ENCODE measurements at regions not wholly inside any gene's neighbourhood (a gene's known extent, or its start where the extent isn't known, plus 50 kb on each side); places are given as distances from the start of the nearest gene placed in this dataset.

DNA sequence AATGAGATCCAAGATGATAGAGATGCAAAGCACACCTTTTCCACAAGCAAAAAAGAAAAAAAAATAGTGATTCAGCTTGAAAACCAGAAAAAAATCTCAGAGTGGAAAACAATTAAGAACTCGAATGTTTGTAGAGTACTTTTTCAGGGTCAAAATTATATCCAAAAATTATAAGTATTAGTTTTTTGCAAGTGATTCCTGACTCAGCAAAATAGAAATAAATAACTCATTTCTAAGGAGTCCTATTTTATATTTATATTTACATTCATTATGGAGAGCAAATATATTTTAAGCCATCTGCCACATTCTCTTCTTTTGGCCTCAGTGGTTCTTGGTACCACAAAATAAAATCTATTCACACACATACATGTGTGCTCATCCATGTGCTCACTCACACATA lies 1011.8 kb upstream of the ARRDC3 start:
- TF ChIP-seq, protein P1, sequence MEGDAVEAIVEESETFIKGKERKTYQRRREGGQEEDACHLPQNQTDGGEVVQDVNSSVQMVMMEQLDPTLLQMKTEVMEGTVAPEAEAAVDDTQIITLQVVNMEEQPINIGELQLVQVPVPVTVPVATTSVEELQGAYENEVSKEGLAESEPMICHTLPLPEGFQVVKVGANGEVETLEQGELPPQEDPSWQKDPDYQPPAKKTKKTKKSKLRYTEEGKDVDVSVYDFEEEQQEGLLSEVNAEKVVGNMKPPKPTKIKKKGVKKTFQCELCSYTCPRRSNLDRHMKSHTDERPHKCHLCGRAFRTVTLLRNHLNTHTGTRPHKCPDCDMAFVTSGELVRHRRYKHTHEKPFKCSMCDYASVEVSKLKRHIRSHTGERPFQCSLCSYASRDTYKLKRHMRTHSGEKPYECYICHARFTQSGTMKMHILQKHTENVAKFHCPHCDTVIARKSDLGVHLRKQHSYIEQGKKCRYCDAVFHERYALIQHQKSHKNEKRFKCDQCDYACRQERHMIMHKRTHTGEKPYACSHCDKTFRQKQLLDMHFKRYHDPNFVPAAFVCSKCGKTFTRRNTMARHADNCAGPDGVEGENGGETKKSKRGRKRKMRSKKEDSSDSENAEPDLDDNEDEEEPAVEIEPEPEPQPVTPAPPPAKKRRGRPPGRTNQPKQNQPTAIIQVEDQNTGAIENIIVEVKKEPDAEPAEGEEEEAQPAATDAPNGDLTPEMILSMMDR (IDR thresholded peaks at IDR 0.05; ENCODE audit: low read length) = no peak
- no peak for TF ChIP-seq EZH2 (IDR thresholded peaks at IDR 0.05; ENCODE audit: borderline replicate concordance, low read length)

Data from OCI-LY1 (cell line).